Caco-2 (cell line): ENCODE measurements at regions not wholly inside any gene's neighbourhood (a gene's known extent, or its start where the extent isn't known, plus 50 kb on each side); places are given as distances from the start of the nearest gene placed in this dataset.

Experiments
- BruUV-seq: library from RNA; stranded (reverse); fragments of 400-500 nt; replicated peaks from 2 replicates; lab custom pipeline; 2021; lab: Mats Ljungman, UMichigan
- CTCF ChIA-PET: fragments of 300-600 bp; sonication (Branson Sonifier 250); formaldehyde crosslinking; loops from one replicate; lab custom pipeline; 2022; ENCODE audit warnings: antibody characterized with exemption; lab: Charles Lee
- POLR2A ChIA-PET: fragments of 300-600 bp; sonication (Branson Sonifier 250); formaldehyde crosslinking; loops from one replicate; lab custom pipeline; 2022; ENCODE audit warnings: antibody characterized with exemption; lab: Charles Lee
- DNase-seq, 2 experiments: peaks; one replicate each; pipeline versions ENCODE4 v3.0.0 to v3.0.0-alpha.2; 2020 to 2022
- H3K27me3 ChIP-seq: replicated peaks from 2 replicates; pipeline ENCODE4 v1.6.0; 2011; ENCODE audit warnings: low read length; ENCODE audit not compliant: control insufficient read depth, insufficient read depth
- H3K36me3 ChIP-seq: 2 replicates; pipeline ENCODE4 v1.5.1; 2011; ENCODE audit warnings: low read length; ENCODE audit not compliant: control insufficient read depth, insufficient read depth
- H3K4me1 ChIP-seq: fragments of 250-450 bp; sonication (Bioruptor Pico); 2 replicates; pipeline ENCODE4 v1.5.1; 2020; ENCODE audit warnings: mild to moderate bottlenecking
- H3K4me3 ChIP-seq: 2 replicates; pipeline ENCODE4 v1.5.1; 2011; ENCODE audit warnings: low read depth, mild to moderate bottlenecking, control low read depth, low read length
- H3K9me3 ChIP-seq: fragments of 250-450 bp; sonication (Bioruptor Pico); 2 replicates; pipeline ENCODE4 v1.5.1; 2020; ENCODE audit warnings: mild to moderate bottlenecking, moderate library complexity
- H3K27ac Mint-ChIP-seq: one replicate; pipeline ENCODE4 v1.8.0; 2022; ENCODE audit warnings: mixed read lengths; ENCODE audit not compliant: unreplicated experiment
- H3K27me3 Mint-ChIP-seq: one replicate; pipeline ENCODE4 v1.8.0; 2022; ENCODE audit warnings: mixed read lengths; ENCODE audit not compliant: insufficient read depth, unreplicated experiment
- H3K36me3 Mint-ChIP-seq: one replicate; pipeline ENCODE4 v1.8.0; 2022; ENCODE audit warnings: mild to moderate bottlenecking, mixed read lengths; ENCODE audit not compliant: insufficient read depth, unreplicated experiment
- H3K4me1 Mint-ChIP-seq: one replicate; pipeline ENCODE4 v1.8.0; 2022; ENCODE audit warnings: low read depth, mixed read lengths; ENCODE audit not compliant: unreplicated experiment
- H3K4me3 Mint-ChIP-seq: one replicate; pipeline ENCODE4 v1.8.0; 2022; ENCODE audit warnings: mild to moderate bottlenecking, moderate library complexity, mixed read lengths; ENCODE audit not compliant: unreplicated experiment
- H3K9me3 Mint-ChIP-seq: one replicate; pipeline ENCODE4 v1.8.0; 2022; ENCODE audit warnings: mixed read lengths; ENCODE audit not compliant: unreplicated experiment
- intact Hi-C: fragments of 100-400 bp; cut with micrococcal nuclease; formaldehyde crosslinking; loops from one replicate; pipeline ENCODE4 v1.10.0; 2022; ENCODE audit not compliant: unreplicated experiment
- TF ChIP-seq, protein P1 (sequence below), 2 experiments: fragments of 200-600 bp in 1 of 2; IDR thresholded peaks; 1 replicate in 1 of 2; 2 replicates in 1 of 2; pipeline versions ENCODE4 v1.5.1 to v1.8.0; 2011 to 2022; ENCODE audit warnings: antibody characterized with exemption in 1 of 2, control low read depth in 1 of 2, inconsistent platforms in 1 of 2, low read depth in 1 of 2, low read length in 1 of 2, mild to moderate bottlenecking in 1 of 2, moderate library complexity in 1 of 2; ENCODE audit not compliant: insufficient read depth in 1 of 2, severe bottlenecking in 1 of 2, unreplicated experiment in 1 of 2

DNA sequence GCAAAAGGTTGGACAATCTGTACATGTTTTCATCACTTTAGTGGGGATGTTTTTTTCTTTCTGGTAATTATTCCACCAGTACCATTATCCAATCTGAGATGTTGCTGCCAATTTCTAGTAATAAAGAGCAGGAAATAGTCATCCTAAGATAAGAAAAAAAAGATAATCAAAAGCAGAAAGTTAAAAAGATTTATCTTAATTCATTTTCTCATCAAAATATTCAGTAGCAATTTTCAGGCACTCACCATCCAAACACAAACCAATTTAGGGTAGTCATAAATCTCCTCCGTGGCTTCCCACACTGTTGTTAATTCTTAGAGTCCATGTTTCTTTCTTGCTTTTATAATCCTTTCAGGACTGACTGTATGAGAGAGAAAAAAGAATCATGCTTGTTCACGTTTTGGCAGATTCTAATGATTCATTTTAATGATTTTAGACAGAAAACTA, 263.7 kb upstream of the UGT8 start:
- intact Hi-C loops = no loop called here
- Mint-ChIP-seq H3K27ac (no peak overlapping the region), H3K27me3 (no peaks in the 10 kb centered on the region), H3K9me3 (peaks cover 10% of the 10 kb centered on the region), H3K4me3 (no peak overlapping the region), H3K36me3 (no peaks in the 10 kb centered on the region), H3K4me1 (no peaks in the 10 kb centered on the region)
- Histone ChIP-seq H3K9me3 (no peaks in the 10 kb centered on the region), H3K27me3 (no peaks in the 10 kb centered on the region), H3K4me3 (no peak overlapping the region), H3K4me1 (no peaks in the 10 kb centered on the region), H3K36me3 (no peaks in the 10 kb centered on the region)
- TF ChIP-seq, protein P1, sequence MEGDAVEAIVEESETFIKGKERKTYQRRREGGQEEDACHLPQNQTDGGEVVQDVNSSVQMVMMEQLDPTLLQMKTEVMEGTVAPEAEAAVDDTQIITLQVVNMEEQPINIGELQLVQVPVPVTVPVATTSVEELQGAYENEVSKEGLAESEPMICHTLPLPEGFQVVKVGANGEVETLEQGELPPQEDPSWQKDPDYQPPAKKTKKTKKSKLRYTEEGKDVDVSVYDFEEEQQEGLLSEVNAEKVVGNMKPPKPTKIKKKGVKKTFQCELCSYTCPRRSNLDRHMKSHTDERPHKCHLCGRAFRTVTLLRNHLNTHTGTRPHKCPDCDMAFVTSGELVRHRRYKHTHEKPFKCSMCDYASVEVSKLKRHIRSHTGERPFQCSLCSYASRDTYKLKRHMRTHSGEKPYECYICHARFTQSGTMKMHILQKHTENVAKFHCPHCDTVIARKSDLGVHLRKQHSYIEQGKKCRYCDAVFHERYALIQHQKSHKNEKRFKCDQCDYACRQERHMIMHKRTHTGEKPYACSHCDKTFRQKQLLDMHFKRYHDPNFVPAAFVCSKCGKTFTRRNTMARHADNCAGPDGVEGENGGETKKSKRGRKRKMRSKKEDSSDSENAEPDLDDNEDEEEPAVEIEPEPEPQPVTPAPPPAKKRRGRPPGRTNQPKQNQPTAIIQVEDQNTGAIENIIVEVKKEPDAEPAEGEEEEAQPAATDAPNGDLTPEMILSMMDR (IDR thresholded peaks at IDR 0.05; ENCODE audit: insufficient read depth in 1 of 2, low read depth in 1 of 2, low read length in 1 of 2, severe bottlenecking in 1 of 2, unreplicated experiment in 1 of 2) = no peak
- no TSS peak for BruUV-seq
- no peak for DNase-seq
- POLR2A ChIA-PET = no interaction called here
- CTCF ChIA-PET = no interaction called here

DNA sequence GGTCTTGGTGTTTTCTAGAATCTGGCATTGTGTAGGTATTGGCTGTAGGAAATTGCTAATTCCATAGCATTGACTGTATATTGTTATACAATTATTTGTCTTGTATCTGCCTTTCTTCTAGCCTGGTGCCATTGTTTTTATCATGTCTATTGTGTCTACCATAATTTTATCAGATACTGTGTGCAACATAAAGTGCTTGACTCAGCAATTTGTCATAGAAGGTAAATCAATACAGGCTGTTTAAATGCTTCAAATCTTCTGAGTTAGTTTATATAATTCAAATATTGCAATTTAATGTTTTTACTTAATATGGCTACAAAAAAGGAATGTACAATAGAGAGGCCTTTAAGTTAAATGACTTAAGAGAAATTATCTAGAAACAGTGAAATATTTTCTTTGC, 263.3 kb upstream of the UGT8 start:
- Mint-ChIP-seq H3K9me3 (peaks cover 11% of the 10 kb centered on the region), H3K4me3 (no peak overlapping the region), H3K27me3 (no peaks in the 10 kb centered on the region), H3K4me1 (no peaks in the 10 kb centered on the region), H3K36me3 (no peaks in the 10 kb centered on the region), H3K27ac (no peak overlapping the region)
- Histone ChIP-seq H3K9me3 (no peaks in the 10 kb centered on the region), H3K4me3 (no peak overlapping the region), H3K4me1 (no peaks in the 10 kb centered on the region), H3K36me3 (no peaks in the 10 kb centered on the region), H3K27me3 (no peaks in the 10 kb centered on the region)
- TF ChIP-seq, protein P1 (IDR thresholded peaks at IDR 0.05; ENCODE audit: insufficient read depth in 1 of 2, low read depth in 1 of 2, low read length in 1 of 2, severe bottlenecking in 1 of 2, unreplicated experiment in 1 of 2) = no peak
- POLR2A ChIA-PET = no interaction called here
- no TSS peak for BruUV-seq
- CTCF ChIA-PET = no interaction called here
- intact Hi-C loops = no loop called here
- no peak for DNase-seq

DNA sequence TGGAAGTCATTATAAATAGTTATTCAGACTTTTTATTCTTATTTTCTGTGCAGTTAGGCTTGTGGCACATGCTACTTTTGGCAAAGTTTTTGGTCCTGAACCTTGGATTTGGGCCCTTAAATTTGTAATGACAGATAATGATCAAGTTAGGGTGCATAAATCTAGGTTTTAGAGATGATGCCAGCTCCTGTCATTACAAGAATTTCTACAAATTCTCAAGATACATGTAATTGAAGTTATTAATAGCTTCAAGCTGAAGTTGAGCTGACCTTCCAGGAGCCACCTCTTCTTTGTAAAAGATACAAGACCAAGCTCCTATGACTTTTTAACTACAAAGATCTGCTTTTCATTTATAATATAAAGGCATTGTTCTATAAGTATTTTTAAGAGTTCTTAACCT, 255.6 kb upstream of the UGT8 start:
- ChIA-PET CTCF (interaction anchor here (0.7 kb wide), 1 partner anchor 815 kb away, joined by 3 read pairs; no protein-coding TSS in a partner anchor), POLR2A (no interaction called here)
- Mint-ChIP-seq H3K4me1 (peaks cover 2% of the 10 kb centered on the region), H3K9me3 (peaks cover 11% of the 10 kb centered on the region), H3K4me3 (no peak overlapping the region), H3K27me3 (no peaks in the 10 kb centered on the region), H3K36me3 (no peaks in the 10 kb centered on the region), H3K27ac (no peak overlapping the region)
- no peak overlapping the region for H3K4me3 ChIP-seq
- H3K9me3 ChIP-seq = no peaks in the 10 kb centered on the region
- intact Hi-C loops = no loop called here
- no peaks in the 10 kb centered on the region for H3K36me3 ChIP-seq
- H3K4me1 ChIP-seq = peaks cover 6% of the 10 kb centered on the region; the same call in 1 of the 2 replicates
- DNase-seq = no peak
- TF ChIP-seq, protein P1 (IDR thresholded peaks at IDR 0.05; ENCODE audit: insufficient read depth in 1 of 2, low read depth in 1 of 2, low read length in 1 of 2, severe bottlenecking in 1 of 2, unreplicated experiment in 1 of 2) = no peak
- BruUV-seq = no TSS peak
- no peaks in the 10 kb centered on the region for H3K27me3 ChIP-seq
